ENCODE measurements at regions not wholly inside any gene's neighbourhood (a gene's known extent, or its start where the extent isn't known, plus 50 kb on each side); places are given as distances from the start of the nearest gene placed in this dataset.
"Not testable (repeated sequence)": the region's sequence is repeated elsewhere in the genome, so short reads cannot be mapped to it uniquely, and the experiment has no call there.

DNA sequence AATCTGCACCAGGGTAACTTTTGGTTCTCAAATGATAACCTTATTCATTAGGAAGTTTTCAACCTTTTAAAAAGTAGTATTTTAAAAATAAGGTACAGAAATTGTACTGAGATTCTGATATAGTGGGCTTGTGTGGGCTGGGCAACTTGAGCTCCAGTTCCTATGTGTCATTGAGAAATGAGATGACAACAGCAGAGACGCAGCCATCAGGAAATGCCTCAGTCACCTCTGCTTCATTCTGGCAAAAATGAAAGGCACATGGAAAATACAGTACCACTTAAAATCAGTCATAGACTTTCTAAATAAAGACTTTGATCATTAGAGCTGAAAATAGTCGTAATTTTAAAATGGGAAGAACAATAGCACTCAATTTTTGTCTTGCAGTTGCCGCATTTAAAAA lies 480.2 kb downstream of the PLK2 start:
- no peaks in the 10 kb centered on the region for H3K4me1 Mint-ChIP-seq
- CTCF ChIA-PET = no interaction called here
- H3K9me3 Mint-ChIP-seq (ENCODE audit: low read depth) = no peaks in the 10 kb centered on the region
- no peak overlapping the region for H3K4me3 Mint-ChIP-seq
- no peaks in the 10 kb centered on the region for H3K27me3 Mint-ChIP-seq
- no peaks in the 10 kb centered on the region for H3K36me3 Mint-ChIP-seq
- DNase-seq (no peak), ATAC-seq (no peak)
- no peak overlapping the region for H3K27ac Mint-ChIP-seq

- CTCF ChIA-PET = no interaction called here
- H3K36me3 Mint-ChIP-seq = no peaks in the 10 kb centered on the region
- no peaks in the 10 kb centered on the region for H3K27me3 Mint-ChIP-seq
- no peaks in the 10 kb centered on the region for H3K9me3 Mint-ChIP-seq (ENCODE audit: low read depth)
- H3K4me3 Mint-ChIP-seq = no peak overlapping the region
- no peak overlapping the region for H3K27ac Mint-ChIP-seq
- no peak for DNase-seq
- no peaks in the 10 kb centered on the region for H3K4me1 Mint-ChIP-seq
- ATAC-seq = no peak
Measured at GRCh38 chr5:57976506-57976905, 483.4 kb downstream of the PLK2 start.

GRCh38 chr5:57972099-57972498 lies 487.8 kb downstream of the PLK2 start:
- H3K4me3 Mint-ChIP-seq; CTCF ChIA-PET; H3K27ac Mint-ChIP-seq; H3K36me3 Mint-ChIP-seq; H3K9me3 Mint-ChIP-seq (ENCODE audit: low read depth); DNase-seq; ATAC-seq; H3K27me3 Mint-ChIP-seq; H3K4me1 Mint-ChIP-seq: not testable (repeated sequence)

DNA sequence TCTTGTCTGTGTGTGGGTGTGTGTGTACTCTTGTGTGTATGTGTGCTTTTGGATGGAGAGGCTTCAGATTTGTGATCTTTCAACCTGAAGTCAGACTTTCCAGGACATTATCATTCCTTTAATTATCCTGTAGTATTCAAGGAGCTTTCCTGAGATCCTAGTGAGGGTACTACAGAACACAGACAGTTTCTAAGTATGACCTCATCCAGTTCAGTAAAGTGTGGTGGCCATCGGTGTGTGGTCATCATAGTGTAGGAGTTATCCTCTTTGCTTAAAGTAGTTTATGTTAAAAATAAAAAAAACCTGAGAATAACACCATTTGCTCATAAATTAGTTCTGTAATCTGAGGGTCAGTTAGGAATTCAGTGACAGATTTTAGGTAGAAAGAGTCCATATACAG lies 478.0 kb upstream of the ACTBL2 start:
- Mint-ChIP-seq H3K4me3 (no peak overlapping the region), H3K4me1 (no peaks in the 10 kb centered on the region), H3K27ac (no peak overlapping the region), H3K9me3 (ENCODE audit: low read depth) (peaks cover 4% of the 10 kb centered on the region), H3K36me3 (no peaks in the 10 kb centered on the region), H3K27me3 (no peaks in the 10 kb centered on the region)
- ATAC-seq = no peak
- CTCF ChIA-PET = no interaction called here
- no peak for DNase-seq

DNA sequence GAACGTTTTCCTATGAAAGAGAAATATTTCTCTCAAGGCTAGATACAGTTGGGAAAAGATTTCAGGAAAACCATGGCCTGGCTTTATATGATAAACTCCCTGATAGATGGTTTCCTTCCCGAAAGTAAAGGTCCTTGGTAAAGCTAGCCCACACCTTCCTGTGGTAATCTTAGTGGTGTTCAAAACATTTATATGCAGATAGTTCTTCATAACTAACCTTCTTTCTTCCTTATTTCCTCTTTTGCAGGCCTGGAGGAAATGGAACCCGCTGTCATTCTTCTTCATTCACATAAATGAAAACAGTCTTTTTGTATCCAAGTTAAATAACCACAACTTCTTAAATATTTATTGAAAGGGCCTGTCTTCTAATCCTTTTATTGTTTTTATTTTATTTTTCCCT lies 474.0 kb upstream of the ACTBL2 start:
- CTCF ChIA-PET = no interaction called here
- H3K27ac Mint-ChIP-seq = no peak overlapping the region
- ATAC-seq = no peak

GRCh38 chr5:57955511-57955910 lies 472.9 kb upstream of the ACTBL2 start:
- H3K36me3 Mint-ChIP-seq = no peaks in the 10 kb centered on the region
- DNase-seq (no peak), ATAC-seq (no peak)
- no peaks in the 10 kb centered on the region for H3K9me3 Mint-ChIP-seq (ENCODE audit: low read depth)
- H3K4me3 Mint-ChIP-seq = no peak overlapping the region
- no peaks in the 10 kb centered on the region for H3K27me3 Mint-ChIP-seq
- CTCF ChIA-PET = no interaction called here
- no peak overlapping the region for H3K27ac Mint-ChIP-seq
- no peaks in the 10 kb centered on the region for H3K4me1 Mint-ChIP-seq

More for the DNA sequence above, 474.0 kb upstream of the ACTBL2 start:
- no peaks in the 10 kb centered on the region for H3K27me3 Mint-ChIP-seq
- no peak for DNase-seq
- no peaks in the 10 kb centered on the region for H3K9me3 Mint-ChIP-seq (ENCODE audit: low read depth)
- no peak overlapping the region for H3K4me3 Mint-ChIP-seq
- H3K36me3 Mint-ChIP-seq = no peaks in the 10 kb centered on the region
- H3K4me1 Mint-ChIP-seq = no peaks in the 10 kb centered on the region

- CTCF ChIA-PET = no interaction called here
- no peak overlapping the region for H3K4me3 Mint-ChIP-seq
- H3K36me3 Mint-ChIP-seq = no peaks in the 10 kb centered on the region
- no peaks in the 10 kb centered on the region for H3K9me3 Mint-ChIP-seq (ENCODE audit: low read depth)
- H3K27me3 Mint-ChIP-seq = no peaks in the 10 kb centered on the region
- H3K27ac Mint-ChIP-seq = no peak overlapping the region
- DNase-seq (no peak), ATAC-seq (no peak)
- no peaks in the 10 kb centered on the region for H3K4me1 Mint-ChIP-seq
Measured at GRCh38 chr5:57953792-57954191, 471.2 kb upstream of the ACTBL2 start.

DNA sequence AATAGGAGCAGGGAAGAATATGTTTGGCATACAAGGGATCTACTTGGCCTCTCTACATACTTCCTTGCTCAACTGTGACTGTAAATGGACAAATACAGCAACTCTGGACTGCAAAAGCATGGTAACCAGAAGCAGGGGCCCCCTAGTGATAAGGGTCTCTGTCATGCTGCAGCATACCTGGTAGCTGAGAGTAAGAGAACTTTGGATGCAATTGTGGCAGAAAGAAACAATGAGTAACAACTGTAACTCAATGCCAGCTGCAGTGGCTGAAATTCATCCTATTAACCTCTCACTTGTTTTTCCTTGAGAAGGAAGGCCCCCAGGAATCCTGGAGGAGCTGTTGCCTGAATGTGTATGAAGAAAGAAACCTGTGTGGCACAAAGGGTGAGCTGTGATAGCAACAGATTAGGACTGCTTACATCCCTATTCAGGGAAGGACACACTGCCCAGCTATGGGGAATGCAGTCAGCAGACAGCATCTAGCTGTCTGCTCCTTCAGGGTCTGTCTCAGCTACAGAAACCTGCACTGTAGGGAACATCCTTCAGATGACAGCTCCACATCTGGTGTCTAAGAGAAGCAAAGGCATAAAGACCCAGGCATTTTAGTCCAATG lies 468.1 kb upstream of the ACTBL2 start:
- no peak for DNase-seq
- CTCF ChIA-PET = no interaction called here
- H3K27ac Mint-ChIP-seq = no peak overlapping the region
- ATAC-seq = no peak
- H3K9me3 Mint-ChIP-seq (ENCODE audit: low read depth) = no peaks in the 10 kb centered on the region
- no peaks in the 10 kb centered on the region for H3K27me3 Mint-ChIP-seq
- H3K36me3 Mint-ChIP-seq = no peaks in the 10 kb centered on the region
- H3K4me1 Mint-ChIP-seq = no peaks in the 10 kb centered on the region
- H3K4me3 Mint-ChIP-seq = no peak overlapping the region

DNA sequence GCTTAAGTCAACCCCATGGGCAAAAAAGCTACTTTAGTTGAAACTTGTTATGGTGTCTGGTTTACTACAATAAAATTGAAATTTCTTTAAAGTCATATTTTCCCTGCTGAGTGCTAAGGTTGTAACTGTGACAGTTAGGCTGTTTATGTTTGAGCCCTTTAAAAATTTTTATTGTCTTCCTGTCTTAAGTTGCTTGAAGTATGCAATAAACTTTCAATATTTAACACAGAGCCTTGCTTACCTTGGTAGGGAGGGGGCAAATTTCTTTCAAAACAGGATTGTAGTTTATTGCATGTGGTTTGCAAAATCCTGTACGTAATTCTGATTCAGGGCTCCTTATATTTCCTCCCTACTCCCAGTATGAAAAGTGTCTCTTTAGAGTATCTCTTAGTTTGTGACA lies 465.5 kb upstream of the ACTBL2 start:
- Mint-ChIP-seq H3K36me3 (no peaks in the 10 kb centered on the region), H3K4me3 (no peak overlapping the region), H3K27me3 (no peaks in the 10 kb centered on the region), H3K27ac (no peak overlapping the region), H3K9me3 (ENCODE audit: low read depth) (no peaks in the 10 kb centered on the region), H3K4me1 (no peaks in the 10 kb centered on the region)
- no peak for DNase-seq
- ATAC-seq = no peak
- CTCF ChIA-PET = no interaction called here

DNA sequence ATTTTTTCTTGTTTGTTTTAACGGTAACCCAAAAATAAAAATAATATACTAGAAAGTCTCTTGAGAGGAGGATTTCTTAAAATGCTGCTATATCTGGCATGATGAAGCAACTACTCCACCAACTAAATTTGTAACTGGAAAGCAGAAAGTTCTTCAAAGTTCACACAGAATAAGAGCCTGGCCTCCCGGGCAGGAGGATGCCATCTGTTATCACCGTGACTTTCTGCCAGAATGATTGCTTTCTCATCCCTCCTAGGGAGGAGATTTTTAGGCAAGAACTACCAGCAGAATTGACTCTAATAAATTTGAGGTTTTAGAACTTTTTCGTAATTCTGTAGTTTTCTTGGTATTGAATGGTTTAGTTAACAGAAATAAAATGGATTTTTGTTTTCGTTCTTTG lies 464.6 kb upstream of the ACTBL2 start:
- ATAC-seq = no peak
- Mint-ChIP-seq H3K27me3 (no peaks in the 10 kb centered on the region), H3K9me3 (ENCODE audit: low read depth) (no peaks in the 10 kb centered on the region), H3K4me1 (no peaks in the 10 kb centered on the region), H3K4me3 (no peak overlapping the region), H3K36me3 (no peaks in the 10 kb centered on the region), H3K27ac (no peak overlapping the region)
- no peak for DNase-seq
- CTCF ChIA-PET = no interaction called here

GRCh38 chr5:57940879-57941278 lies 458.3 kb upstream of the ACTBL2 start:
- no peak overlapping the region for H3K4me3 Mint-ChIP-seq
- no peak overlapping the region for H3K27ac Mint-ChIP-seq
- DNase-seq (no peak), ATAC-seq (no peak)
- no peaks in the 10 kb centered on the region for H3K4me1 Mint-ChIP-seq
- no peaks in the 10 kb centered on the region for H3K36me3 Mint-ChIP-seq
- H3K27me3 Mint-ChIP-seq = no peaks in the 10 kb centered on the region
- peaks cover 5% of the 10 kb centered on the region for H3K9me3 Mint-ChIP-seq (ENCODE audit: low read depth)
- CTCF ChIA-PET = no interaction called here

DNA sequence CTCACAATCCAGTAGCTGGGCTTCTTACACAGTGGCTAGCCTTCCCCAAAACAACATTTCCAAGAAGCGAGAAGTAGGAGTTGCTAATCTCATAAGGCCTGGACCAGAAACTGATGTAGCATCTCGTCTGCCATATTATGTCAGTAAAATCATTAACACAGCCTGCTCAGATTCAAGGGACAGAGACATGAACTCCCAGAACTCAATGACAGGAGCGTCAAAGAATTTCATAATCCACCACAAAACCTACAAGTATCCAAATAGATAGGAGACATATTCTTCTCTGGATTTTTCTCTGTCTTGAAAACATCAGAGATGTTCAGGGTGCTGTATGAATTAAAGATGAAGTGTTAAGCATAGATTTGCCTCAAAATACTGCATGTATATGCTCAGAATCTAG lies 457.6 kb upstream of the ACTBL2 start:
- Mint-ChIP-seq H3K9me3 (ENCODE audit: low read depth) (peaks cover 5% of the 10 kb centered on the region), H3K4me1 (no peaks in the 10 kb centered on the region), H3K36me3 (no peaks in the 10 kb centered on the region), H3K27me3 (no peaks in the 10 kb centered on the region), H3K4me3 (no peak overlapping the region), H3K27ac (no peak overlapping the region)
- DNase-seq = no peak
- ATAC-seq = no peak
- CTCF ChIA-PET = no interaction called here

GRCh38 chr5:57939771-57940170 lies 457.2 kb upstream of the ACTBL2 start:
- ATAC-seq (no peak), DNase-seq (no peak)
- peaks cover 5% of the 10 kb centered on the region for H3K9me3 Mint-ChIP-seq (ENCODE audit: low read depth)
- H3K27me3 Mint-ChIP-seq = no peaks in the 10 kb centered on the region
- CTCF ChIA-PET = no interaction called here
- no peaks in the 10 kb centered on the region for H3K4me1 Mint-ChIP-seq
- no peak overlapping the region for H3K4me3 Mint-ChIP-seq
- no peaks in the 10 kb centered on the region for H3K36me3 Mint-ChIP-seq
- no peak overlapping the region for H3K27ac Mint-ChIP-seq

- Mint-ChIP-seq H3K36me3 (no peaks in the 10 kb centered on the region), H3K9me3 (ENCODE audit: low read depth) (peaks cover 5% of the 10 kb centered on the region), H3K4me3 (no peak overlapping the region), H3K27ac (no peak overlapping the region), H3K27me3 (no peaks in the 10 kb centered on the region), H3K4me1 (no peaks in the 10 kb centered on the region)
- no peak for DNase-seq
- CTCF ChIA-PET = no interaction called here
- ATAC-seq = no peak
Measured at GRCh38 chr5:57939335-57939734, 456.7 kb upstream of the ACTBL2 start.

DNA sequence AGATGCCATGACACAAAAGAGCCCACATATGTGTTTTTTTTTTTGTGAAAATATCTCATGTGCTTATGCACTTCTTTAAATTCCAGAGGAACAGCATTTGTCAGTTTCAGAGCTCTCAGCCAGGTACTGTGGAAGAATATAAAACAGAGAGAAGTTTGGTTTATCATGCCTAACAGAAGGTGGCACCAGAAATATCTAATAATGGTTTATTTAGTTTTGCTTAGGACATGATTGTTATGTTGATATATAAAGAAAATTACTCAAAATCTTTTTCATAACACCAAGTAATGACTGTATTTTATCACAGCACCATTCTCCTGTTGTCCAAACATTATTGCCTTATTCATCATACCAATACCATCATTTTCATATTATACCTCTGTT lies 455.6 kb upstream of the ACTBL2 start:
- H3K27me3 Mint-ChIP-seq = no peaks in the 10 kb centered on the region
- CTCF ChIA-PET = interaction anchor here (0.7 kb wide), 1 partner anchor 225 kb away, joined by 3 read pairs; no protein-coding TSS in a partner anchor
- ATAC-seq (no peak), DNase-seq (no peak)
- peaks cover 5% of the 10 kb centered on the region for H3K9me3 Mint-ChIP-seq (ENCODE audit: low read depth)
- H3K27ac Mint-ChIP-seq = no peak overlapping the region
- H3K4me3 Mint-ChIP-seq = no peak overlapping the region
- H3K4me1 Mint-ChIP-seq = no peaks in the 10 kb centered on the region
- H3K36me3 Mint-ChIP-seq = no peaks in the 10 kb centered on the region
